H1 (cell line): ENCODE measurements at regions not wholly inside any gene's neighbourhood (a gene's known extent, or its start where the extent isn't known, plus 50 kb on each side); places are given as distances from the start of the nearest gene placed in this dataset.

Source experiments
- CHD7 ChIP-seq: fragments of 300-600 bp; sonication (generic); IDR thresholded peaks from 2 replicates; pipeline ENCODE4 v1.7.1; 2012; ENCODE audit warnings: low read length, moderate library complexity, mild to moderate bottlenecking, inconsistent platforms; ENCODE audit not compliant: insufficient replicate concordance
- SP1 ChIP-seq: IDR thresholded peaks from 2 replicates; pipeline ENCODE4 v1.6.1; 2011; ENCODE audit warnings: low read depth, low read length

GRCh38 chr1:14539309-14539708, 59.2 kb upstream of the KAZN start (continued):
- TF ChIP-seq CHD7 (no peak), SP1 (no peak)
